Activated T-helper 9 cell treated with anti-CD3 and anti-CD28 coated beads, Interleukin-2, amount 50 U/mL, for 16 hours (primary cell): ENCODE measurements at regions not wholly inside any gene's neighbourhood (a gene's known extent, or its start where the extent isn't known, plus 50 kb on each side); places are given as distances from the start of the nearest gene placed in this dataset.
"Not testable (repeated sequence)": the region's sequence is repeated elsewhere in the genome, so short reads cannot be mapped to it uniquely, and the experiment has no call there.

Experiments used
- DNase-seq: peaks from one replicate; pipeline ENCODE4 v3.0.0-alpha.2; 2020; ENCODE audit warnings: low read depth

DNA sequence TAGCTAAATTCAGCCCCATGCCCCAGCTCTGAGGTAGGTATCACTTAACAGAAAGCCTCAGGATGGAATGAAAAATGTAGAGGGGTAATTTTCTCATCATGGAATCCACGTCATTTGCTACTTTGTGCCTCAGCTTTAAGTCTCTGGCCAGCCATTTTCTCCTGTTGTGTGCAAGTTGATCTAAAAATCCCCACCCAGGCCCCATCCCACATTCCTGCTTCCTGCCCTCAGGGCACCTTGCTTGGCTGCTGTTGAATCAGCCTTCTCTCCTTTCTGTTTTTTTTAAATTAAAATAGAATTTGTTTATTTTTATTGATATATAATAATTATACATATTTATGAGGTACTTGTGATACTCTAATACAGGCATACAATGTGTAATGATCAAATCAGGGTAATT lies 179.9 kb upstream of the TSHZ3 start:
- no peak for DNase-seq

DNA sequence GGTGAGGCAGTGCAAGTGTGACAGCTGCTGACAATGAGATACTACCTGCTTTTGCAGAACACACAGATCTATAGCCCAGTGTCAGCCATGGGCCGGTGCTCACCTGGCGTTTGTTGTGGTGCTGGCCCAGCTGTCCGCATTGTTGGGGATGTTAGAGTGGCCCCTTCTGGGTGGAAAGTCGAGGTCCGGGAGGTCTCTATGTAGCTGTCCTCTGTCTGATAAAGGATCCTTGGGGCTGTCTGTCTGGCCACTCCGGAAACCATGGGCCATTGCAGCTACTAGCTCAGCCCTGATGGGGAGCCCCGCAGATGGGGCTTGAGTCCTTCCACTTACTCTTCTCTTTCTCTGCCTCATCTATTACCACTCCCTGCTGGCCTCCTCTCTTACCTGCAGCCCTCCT lies 181.5 kb upstream of the TSHZ3 start:
- DNase-seq = no peak

DNA sequence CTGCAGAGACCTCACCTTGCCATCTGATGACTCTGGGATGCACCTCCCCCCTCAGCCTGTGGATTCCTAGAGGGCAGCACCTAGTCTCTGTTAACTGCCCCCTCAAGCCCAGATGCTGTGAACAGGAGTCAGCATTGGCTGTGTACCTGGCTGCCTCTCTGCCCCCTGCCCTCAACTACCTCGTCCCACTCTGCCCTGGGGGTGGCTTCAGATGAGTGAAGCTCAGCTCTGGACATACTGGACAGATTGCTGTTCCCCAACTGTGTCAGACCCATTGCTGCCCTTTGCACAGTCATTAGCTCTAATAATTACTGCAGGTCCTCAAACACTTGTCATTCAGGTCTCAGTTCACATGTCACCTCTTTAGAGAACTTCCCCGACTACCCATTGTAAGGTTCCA lies 182.1 kb upstream of the TSHZ3 start:
- DNase-seq = no peak

DNA sequence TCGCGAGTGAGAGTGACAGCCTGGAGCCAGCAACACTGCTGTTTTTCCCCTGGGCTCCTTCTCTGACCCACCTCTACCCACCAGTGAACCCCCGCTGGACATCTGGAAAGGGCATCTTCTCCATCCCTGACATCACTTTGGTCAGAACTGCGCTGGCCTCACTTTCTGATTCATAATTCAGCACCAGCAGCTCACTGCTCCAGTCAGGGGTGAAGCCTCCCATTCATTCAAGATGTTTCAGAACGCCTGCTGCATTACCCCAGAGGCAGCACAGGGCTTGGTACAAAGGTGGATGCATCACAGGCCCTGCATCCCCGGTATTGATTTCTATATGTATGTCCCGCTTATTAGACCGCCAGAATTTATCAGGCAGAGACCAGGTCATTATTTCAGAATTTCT lies 182.8 kb upstream of the TSHZ3 start:
- no peak for DNase-seq

DNA sequence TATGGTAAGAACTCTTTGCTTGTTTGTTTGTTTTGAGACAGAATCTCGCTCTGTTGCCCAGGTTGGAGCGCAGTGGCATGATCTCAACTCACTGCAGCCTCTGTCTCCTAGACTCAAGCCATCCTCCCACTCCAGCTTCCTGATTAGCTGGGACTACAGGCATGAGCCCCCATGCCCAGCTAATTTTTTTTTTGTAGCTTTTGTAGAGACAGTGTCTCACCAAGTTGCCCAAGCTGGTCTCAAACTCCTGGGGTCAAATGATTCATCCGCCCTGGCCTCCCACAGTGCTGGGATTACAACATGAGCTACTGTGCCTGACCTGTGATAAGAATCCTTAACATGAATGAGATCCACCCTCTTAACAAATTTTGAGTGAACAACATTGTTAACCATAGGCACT lies 183.9 kb upstream of the TSHZ3 start:
- DNase-seq = no peak

DNA sequence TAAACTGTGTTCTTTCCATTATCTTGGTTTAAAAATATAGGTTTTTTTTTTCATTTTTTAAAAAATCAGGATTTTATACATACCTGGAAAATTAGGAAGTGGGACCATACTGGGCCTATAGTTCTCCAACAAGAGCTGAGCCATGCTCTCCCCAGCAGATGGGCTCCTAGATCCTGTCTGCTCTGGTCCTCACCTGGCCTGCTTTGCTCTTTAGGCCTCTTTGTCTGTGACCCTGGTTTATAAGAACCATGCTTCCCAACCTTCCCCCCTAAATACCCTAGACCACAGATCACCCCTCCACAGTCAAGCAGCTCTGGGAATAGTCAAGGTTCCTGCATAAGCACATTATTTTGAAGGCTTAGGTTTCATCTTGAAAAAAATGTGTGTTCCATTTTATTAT lies 185.0 kb upstream of the TSHZ3 start:
- DNase-seq = no peak

DNA sequence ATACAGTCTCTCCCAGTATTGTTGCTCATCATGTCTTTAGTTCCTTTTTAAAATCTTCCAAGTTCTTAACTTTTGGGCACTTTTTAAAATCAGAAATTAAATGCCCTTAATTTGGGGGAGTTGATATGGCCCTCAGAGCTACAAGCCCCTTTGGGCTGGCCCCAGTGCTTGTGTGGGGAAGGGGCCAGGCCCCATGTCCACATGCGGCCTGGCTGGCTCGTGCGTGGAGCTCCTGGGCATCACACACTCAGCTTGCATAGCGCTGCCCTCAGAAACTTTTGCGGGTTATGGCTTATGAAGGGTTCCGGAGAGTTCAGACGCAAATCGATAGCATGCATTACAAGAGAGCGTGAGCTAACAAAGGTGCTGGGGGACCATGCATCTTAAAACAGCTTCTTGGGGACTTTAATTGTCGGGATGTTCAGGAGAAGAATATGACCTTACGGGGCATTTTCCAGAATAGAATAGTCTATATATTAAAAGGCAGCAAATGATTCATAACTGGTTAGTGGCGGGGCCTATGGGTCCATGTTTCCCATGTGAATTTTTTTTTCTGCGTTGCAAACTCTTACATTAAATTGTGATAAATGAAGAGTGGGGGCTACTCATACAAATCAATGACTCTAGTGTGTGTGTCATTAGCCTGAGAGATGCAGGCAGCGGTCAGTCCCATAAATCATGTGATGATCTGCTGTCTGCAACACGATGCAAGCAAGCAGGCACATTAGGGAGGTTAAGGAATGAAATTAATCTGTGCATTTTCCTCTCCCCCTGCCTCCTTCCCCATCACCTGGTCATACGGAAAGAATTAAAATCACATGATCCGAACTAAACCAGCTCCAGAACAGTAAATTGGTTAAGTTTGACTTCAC lies 185.8 kb upstream of the TSHZ3 start:
- no peak for DNase-seq

DNA sequence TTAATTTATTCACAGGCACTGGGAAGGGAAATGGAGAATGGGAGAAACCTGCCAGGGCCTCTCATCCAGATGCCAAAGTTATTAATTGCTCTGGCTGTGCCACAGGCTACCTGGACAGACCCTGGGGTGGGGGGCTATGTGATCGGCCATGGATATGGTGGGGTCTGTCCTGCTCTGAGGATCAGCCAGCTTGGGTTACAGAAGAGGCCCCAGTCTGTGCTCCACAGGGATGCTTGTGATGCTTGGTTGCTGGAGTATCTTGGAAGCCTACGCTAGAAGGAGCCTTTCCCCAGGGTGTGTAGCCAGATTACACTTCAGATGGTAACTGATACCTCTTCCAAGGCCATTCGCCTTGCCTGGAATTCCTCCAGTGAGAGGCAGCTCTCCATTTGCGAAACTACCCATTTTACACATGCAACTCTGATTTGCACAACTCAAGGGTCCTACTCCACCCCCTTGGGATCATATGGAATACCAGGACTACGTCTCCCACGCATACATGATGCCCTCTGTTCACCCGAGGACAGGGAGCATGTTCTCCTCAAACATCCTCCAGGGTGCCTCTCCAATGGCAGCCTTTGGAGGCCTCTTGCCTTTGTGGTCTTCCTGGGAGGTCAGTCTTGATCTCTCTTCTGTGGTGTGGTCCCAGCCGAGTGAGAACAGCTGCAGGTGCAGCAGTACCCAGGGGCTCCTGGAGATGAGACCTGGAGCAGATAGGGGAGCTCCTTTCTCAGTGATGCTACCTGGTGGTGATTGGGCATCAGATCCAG lies 186.6 kb upstream of the TSHZ3 start:
- no peak for DNase-seq

DNA sequence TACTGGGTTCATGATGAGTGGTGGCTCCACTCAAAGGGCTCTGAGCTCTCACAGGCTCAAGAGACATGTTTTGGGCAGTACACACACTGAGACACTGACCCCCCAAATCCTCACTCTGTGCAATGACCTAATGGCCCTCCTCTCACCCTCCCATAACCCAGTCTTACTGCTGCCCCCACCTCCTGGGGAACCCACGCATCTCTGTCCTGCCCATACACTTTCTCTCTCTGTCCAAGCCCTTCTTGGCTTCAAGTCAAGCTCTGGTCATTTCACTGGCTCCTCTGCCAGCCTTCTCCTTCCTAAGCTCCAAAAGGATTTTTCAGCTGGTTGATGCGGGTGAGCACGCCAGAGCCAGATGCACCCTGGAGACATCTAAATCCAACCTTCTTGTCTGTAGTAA lies 187.9 kb upstream of the TSHZ3 start:
- no peak for DNase-seq

DNA sequence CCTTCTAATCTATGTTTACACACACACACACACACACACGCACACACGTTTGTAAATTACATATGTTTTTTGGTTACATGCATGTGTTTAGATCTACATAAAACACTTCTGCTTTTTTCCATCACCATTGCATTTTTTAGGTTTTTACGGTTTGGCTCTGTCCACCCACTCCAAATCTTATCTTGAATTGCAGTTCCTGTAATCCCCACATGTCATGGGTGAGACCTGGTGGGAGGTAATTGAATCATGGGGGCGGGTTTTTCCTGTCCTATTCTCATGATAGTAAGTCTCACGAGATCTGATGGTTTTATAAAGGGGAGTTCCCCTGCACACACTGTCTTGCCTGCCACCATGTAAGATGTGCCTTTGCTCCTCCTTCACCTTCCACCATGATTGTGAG lies 188.7 kb upstream of the TSHZ3 start:
- DNase-seq = not testable (repeated sequence)

DNA sequence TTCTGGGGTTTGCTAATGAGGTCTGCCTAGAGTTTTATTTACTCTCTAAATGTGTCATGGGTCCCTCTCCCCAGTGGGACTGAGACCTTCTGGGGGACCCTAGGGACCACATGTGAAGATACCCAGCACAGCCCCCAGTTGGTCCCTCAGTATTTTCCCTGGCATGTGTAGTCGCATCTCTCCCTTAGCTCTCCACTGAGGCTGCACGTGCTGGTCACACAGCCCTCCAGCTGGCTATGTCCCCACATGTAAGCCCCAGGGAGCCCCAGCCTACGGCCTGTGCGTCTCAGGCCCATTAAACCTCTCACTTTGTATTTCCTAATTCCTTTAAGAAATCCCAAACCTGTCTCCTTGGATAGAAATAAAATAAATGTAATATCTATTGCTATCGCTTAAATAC lies 189.6 kb upstream of the TSHZ3 start:
- DNase-seq = no peak

DNA sequence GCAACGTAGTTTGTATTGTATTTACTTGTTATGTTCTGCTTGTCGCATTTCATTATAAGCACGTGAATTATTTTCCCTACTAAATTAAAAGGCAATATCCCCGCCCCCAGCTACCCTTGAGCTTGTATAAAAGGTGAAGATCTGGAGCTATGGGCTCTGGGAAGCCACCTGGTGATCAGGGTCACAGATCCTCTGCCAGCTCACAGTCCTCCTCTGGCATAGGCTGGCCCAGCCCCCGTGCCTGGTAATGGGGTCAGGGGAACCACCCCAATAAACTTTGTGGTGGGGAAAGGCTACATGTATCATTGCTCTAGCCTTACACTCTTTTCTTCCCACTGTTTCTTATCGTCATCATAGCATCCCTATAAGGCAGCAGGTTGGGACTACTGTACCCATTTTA lies 190.2 kb upstream of the TSHZ3 start:
- DNase-seq = no peak

DNA sequence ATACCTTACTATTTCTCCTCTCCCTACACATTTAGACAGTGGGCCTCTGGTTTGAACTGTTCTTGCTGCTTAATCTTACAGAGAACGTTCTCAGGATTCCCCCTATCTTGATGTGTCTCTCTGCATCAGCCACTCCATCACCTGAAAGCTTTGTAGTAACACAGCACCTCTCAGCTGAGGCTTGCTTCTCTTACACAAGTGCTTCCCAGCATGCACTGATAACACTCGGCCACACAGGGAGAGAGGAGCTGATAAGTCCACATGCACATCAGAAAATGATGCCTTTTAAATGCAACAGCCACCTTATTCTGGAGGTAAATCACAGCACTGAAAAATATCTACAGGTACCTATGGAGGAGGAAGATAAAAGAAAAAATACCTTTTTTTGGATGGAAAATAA lies 192.2 kb upstream of the TSHZ3 start:
- no peak for DNase-seq

DNA sequence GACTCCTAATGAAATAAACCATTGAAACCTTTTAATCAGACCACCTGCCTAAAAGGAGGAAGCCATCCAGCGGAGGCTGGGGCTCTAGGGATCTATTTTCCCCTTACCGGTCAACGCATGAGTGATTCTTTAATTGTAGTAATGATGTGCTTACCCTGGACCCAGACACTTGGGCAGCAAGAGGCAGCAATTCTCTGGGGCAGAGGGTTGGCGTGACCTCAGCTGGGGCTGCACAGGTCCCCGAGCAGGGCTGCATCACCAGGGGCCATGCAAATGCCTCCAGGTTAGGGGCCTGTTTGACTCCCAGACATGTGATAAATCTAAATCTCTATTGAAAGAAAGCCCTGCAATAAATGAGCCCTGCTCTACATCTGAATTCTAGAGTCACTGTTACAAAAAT lies 194.2 kb upstream of the TSHZ3 start:
- DNase-seq = no peak

DNA sequence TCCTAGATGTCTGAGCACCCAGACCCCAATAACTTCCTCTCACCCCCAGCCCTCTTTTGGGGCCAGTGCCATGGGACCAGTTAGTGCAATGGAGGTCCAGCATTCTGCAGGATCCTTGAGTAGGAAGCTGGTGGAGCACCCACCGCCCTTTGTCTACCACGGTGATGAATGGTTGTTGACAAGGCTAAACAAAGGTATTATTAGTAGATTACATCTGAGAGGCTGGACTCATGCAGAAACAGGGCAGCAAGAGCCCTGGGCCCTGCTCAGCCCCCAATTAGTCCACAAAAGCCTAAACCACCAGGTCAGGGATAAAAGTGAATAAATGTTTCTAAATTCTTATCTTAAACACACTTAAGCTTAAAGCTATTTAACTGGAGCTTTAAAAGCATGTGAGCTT lies 196.5 kb upstream of the TSHZ3 start:
- no peak for DNase-seq

DNA sequence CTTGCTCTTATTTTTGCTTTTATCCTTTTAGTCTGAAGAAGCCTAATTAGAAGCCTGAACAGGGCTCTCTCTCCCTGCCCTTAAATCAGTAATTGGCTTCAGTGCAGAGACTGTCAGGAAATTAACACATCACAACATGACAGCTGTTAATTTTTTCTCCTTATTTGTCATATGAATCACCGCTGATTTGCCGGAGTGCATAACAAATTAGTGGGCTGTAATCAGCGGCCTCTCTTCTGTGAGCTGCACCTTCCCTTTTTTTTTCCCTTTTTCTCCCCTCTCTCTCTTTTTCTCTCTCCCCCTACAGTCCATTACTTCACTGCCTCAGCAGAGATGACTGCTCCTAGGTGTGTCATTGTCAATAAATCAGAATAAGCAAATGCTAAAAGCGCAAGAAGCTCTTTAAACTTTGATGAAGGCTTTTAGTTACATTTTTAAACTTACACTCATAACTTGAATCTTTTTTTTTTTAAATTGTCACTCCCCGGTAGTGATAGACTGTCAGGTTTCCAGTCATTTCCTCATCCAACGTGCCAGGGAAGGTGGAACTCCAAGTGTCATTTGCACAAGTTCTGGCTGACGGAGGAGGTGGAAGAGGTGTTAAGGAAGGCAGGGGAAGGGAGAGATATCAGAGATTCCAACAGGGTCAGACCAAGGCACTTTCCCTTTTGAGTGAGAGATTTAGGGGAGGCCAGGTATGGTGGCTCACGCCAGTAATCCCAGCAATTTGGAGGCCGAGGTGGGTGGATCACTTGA lies 197.1 kb upstream of the TSHZ3 start:
- no peak for DNase-seq

DNA sequence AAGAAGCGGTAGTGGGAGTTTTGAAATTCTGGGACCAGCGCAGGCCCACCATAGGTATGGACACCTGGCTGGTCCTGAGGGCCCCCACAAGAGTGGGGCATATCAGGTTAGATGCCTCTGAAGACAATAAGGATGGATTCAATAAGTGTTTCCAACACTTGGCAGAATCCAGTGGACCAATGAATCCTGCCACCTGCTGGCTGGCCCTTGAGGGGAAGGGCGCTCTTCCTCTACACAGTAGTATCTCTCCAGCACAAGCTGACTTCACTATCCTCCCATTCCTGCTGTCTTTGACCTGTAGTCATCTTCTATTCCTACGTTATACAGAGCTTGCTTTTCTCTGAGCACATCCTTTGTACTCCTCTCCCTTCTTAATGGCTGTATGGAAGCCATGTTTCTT lies 199.7 kb upstream of the TSHZ3 start:
- DNase-seq = no peak

DNA sequence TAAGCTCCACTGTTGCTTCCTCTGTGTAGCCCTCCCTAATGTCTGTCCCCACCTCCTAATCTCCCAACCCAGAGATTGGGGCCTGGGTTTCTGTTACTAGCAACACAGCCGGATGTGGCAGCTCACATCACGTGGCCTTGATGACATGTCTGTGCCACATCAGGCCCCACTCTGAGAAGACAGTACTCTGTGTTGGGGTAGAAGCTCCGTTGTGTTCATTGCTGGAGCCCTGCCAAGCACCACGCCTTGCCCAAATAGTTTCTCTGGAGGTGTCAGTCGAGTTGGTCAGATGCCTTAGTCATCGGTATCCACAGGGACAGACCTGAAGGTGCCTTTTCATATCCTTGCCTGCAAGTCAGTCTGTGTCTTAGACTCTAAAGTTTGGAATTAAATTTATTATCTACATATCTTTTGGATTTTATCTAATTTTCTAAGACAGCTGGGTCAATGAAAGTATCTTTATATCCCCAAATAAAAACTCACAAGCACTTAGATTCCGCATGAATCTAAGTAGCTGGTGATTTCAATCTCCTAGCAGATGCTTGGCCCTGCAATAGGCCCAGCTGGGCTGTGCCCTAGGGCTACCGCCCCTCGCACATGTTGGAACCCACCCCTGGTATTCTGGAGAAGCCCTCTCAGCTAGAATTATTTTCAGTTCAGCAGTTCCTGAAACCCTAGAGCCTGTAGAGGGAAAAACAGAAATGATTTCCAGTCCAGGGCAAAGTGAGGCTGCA lies 204.0 kb upstream of the TSHZ3 start:
- no peak for DNase-seq

DNA sequence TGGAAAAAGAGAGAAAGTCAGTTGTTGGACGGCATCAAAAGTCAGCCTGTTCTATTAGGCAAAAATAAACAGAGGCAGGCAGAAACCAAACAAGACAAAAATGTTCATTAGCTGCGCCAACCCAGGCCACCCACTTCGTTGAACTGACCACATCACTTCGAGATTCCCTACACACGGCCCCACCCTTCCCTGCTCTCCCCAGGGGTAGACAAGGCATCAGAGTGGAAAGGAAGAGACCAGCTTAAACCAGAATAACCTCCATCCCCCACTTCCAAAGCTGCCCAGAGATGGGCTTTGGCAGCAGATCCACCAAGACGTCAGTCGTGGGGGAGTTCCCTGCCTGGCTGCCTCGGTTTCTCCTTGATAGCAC lies 204.6 kb upstream of the TSHZ3 start:
- no peak for DNase-seq

DNA sequence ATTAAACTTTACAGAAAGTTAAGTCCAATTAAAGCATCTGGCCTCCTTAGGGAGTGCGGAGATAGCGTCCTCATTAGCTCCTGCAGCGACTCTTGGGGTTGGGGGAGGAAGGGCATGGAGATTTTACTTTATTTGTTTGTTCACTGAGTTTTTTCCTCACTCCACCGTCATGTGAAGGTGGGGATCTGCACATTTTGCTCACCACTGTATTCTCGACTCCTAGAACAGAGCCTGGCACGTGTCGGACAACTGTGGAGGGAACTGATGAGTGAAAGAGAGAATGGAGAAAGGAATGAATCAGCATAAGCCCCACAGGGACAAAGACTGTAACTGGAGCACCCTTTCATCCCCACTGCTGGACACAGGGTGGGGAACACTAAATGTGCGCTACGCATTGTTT lies 205.1 kb upstream of the TSHZ3 start:
- DNase-seq = no peak

DNA sequence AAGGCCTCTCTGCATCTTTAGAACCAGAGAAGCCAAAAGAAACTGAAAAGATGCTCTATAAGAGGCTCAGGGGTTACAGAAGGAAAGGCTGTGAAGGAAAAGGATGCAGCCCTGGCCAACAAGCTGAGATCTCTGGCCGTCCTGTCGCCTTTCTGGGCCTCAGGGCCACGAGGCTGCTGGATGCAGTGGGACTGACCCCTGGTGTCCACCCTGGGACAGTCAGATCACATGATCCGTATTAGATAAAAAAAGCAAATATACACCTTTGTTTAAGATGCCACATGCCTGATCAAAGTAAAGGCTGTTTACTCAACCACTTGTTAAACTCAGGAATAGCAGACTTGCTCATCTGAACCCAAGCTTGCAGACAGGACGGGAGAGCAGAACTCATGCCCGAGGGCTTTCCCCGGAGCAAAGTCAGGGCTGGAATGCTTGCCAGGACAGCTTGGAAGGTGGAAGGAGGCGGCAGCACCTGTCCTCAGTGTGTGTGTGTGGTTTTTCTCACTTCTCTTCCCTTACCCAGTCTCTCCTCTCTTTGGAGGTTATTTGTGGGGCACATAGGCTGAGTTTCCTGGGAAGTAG lies 206.5 kb upstream of the TSHZ3 start:
- DNase-seq = no peak

DNA sequence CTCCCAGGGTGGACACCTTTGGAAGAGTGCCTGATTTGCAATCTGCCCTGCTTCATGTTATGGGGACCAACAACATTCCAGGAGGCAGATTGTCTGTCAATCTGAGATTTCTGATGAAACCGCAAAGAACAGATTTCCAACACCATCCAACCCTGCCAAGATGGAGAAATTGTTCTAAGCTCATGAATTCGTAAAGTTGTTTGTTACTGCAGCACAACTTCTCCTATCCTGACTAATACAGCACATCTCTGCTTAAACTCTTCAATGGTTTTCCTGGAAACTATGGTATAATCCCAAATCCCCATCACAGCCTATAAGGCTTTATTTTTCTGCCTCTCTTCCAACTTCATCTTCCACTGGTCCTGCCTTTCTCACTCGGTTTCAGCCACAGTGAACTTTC lies 210.3 kb upstream of the TSHZ3 start:
- DNase-seq = no peak
